NCI-H510A treated with DMSO at 0.1 percent for 48 hours (cell line): ENCODE measurements at regions not wholly inside any gene's neighbourhood (a gene's known extent, or its start where the extent isn't known, plus 50 kb on each side); places are given as distances from the start of the nearest gene placed in this dataset.
"Not testable (repeated sequence)": the region's sequence is repeated elsewhere in the genome, so short reads cannot be mapped to it uniquely, and the experiment has no call there.

Source experiments
- DNase-seq: peaks from one replicate; lab custom pipeline; 2025; lab: John Stamatoyannopoulos, UW

GRCh38 chr6:10343320-10343719, 71.6 kb downstream of the TFAP2A start:
- DNase-seq = no peak

GRCh38 chr6:10341605-10342004, 73.3 kb downstream of the TFAP2A start:
- no peak for DNase-seq

- no peak for DNase-seq
Observed at GRCh38 chr6:10338151-10338550, 76.7 kb downstream of the TFAP2A start.

GRCh38 chr6:10337376-10337775, 77.5 kb downstream of the TFAP2A start:
- not testable (repeated sequence) for DNase-seq

GRCh38 chr6:10332111-10332510, 82.8 kb downstream of the TFAP2A start:
- no peak for DNase-seq

- DNase-seq = no peak
Observed at GRCh38 chr6:10331334-10331968, 83.4 kb downstream of the TFAP2A start.

GRCh38 chr6:10330515-10330914, 84.4 kb downstream of the TFAP2A start:
- DNase-seq = no peak

GRCh38 chr6:10323018-10323417, 91.9 kb downstream of the TFAP2A start:
- DNase-seq = no peak

GRCh38 chr6:10320291-10320690, 94.6 kb downstream of the TFAP2A start:
- DNase-seq = no peak

GRCh38 chr6:10316373-10316721, 98.5 kb downstream of the TFAP2A start:
- no peak for DNase-seq

GRCh38 chr6:10315658-10316372, 99.1 kb downstream of the TFAP2A start:
- no peak for DNase-seq

- DNase-seq = no peak
Observed at GRCh38 chr6:10315034-10315433, 99.8 kb downstream of the TFAP2A start.

GRCh38 chr6:10314163-10314955, 100.5 kb downstream of the TFAP2A start:
- no peak for DNase-seq

- no peak for DNase-seq
Observed at GRCh38 chr6:10313799-10314162, 101.1 kb downstream of the TFAP2A start.

- no peak for DNase-seq
Observed at GRCh38 chr6:10312445-10312844, 102.4 kb downstream of the TFAP2A start.

GRCh38 chr6:10311546-10312405, 103.1 kb downstream of the TFAP2A start:
- not testable (repeated sequence) for DNase-seq

GRCh38 chr6:10310826-10311225, 104.0 kb downstream of the TFAP2A start:
- no peak for DNase-seq

- no peak for DNase-seq
Observed at GRCh38 chr6:10310330-10310653, 104.6 kb downstream of the TFAP2A start.

- DNase-seq = no peak
Observed at GRCh38 chr6:10309457-10310329, 105.2 kb downstream of the TFAP2A start.

GRCh38 chr6:10307476-10307875, 107.4 kb downstream of the TFAP2A start:
- DNase-seq = no peak

- no peak for DNase-seq
Observed at GRCh38 chr6:10307028-10307427, 107.8 kb downstream of the TFAP2A start.
